ENCODE measurements at regions not wholly inside any gene's neighbourhood (a gene's known extent, or its start where the extent isn't known, plus 50 kb on each side); places are given as distances from the start of the nearest gene placed in this dataset.
A peak's percentile ranks its signal among the peaks of the same experiment; 100 is the strongest.

DNA sequence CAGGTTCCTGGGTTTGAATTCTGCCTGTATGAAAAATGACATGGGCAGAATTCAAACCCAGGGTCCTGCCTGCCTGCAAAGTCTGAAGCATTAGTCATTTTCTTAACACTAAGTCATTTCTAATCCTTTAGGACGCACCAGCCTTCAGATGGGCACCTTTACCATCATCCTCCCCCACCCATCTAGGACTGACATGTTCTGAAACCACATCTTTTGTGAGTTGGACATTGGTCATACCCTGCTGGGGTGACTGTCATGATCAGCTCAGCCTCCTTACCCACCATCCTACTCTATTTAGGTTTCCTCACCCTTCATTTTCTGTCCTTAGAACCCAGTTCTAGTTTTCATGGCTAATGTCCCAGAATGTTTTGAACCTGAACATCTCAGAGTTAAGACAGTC lies 104.9 kb downstream of the TRIB2 start:
- no peak overlapping the region for H3K27ac ChIP-seq
- TF ChIP-seq EP300 (IDR thresholded peaks at IDR 0.05) (no peak), POLR2A (IDR thresholded peaks at IDR 0.05) (no peak)
- TF ChIP-seq, protein P1, sequence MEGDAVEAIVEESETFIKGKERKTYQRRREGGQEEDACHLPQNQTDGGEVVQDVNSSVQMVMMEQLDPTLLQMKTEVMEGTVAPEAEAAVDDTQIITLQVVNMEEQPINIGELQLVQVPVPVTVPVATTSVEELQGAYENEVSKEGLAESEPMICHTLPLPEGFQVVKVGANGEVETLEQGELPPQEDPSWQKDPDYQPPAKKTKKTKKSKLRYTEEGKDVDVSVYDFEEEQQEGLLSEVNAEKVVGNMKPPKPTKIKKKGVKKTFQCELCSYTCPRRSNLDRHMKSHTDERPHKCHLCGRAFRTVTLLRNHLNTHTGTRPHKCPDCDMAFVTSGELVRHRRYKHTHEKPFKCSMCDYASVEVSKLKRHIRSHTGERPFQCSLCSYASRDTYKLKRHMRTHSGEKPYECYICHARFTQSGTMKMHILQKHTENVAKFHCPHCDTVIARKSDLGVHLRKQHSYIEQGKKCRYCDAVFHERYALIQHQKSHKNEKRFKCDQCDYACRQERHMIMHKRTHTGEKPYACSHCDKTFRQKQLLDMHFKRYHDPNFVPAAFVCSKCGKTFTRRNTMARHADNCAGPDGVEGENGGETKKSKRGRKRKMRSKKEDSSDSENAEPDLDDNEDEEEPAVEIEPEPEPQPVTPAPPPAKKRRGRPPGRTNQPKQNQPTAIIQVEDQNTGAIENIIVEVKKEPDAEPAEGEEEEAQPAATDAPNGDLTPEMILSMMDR (IDR thresholded peaks at IDR 0.05) = no peak
- peaks cover 0 to 60% (median 8%) of the 10 kb centered on the region in 4 donors for H3K4me1 ChIP-seq
- no peaks in the 10 kb centered on the region for H3K27me3 ChIP-seq
- no peak for DNase-seq (ENCODE audit: low spot score in 2 of 2)
- 100% methylated on average over 1 of the region's 1 CpG for WGBS, 2 donors
- H3K36me3 ChIP-seq = no peaks in the 10 kb centered on the region
- no peak overlapping the region for H3K4me3 ChIP-seq
- H3K9me3 ChIP-seq = no peaks in the 10 kb centered on the region

DNA sequence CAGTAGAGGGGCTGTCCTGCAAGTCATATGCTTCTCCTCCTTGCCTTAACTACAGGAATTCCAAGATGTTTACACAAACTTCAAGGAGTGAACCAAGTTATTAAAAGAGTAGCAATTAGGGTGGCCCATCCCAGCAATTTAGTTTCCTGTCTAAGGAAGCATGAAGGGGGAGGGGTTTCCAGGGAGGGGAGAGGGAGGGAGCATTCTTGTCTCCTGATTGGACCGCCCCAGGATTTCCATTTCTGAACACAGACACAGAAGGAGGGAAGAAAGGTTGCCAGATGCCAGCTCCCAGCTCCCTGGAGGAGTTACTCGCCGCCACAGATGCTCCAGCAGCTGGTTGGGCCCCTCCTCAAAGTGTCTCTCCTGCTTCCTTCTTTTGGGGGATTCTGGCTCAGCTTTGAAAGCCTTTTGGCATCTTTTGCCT lies 107.6 kb downstream of the TRIB2 start:
- H3K4me1 ChIP-seq = peaks cover 0 to 46% (median 8%) of the 10 kb centered on the region in 4 donors
- no peaks in the 10 kb centered on the region for H3K36me3 ChIP-seq
- no peaks in the 10 kb centered on the region for H3K9me3 ChIP-seq
- TF ChIP-seq EP300 (IDR thresholded peaks at IDR 0.05) (no peak), POLR2A (IDR thresholded peaks at IDR 0.05) (no peak)
- TF ChIP-seq, protein P1 (IDR thresholded peaks at IDR 0.05) = no peak
- 40 to 53% methylated on average over 3 of the region's 3 CpGs for WGBS, 2 donors
- no peaks in the 10 kb centered on the region for H3K27me3 ChIP-seq
- peak overlapping the region; percentile 16 to 80 (median 60) for H3K27ac ChIP-seq
- DNase-seq (ENCODE audit: low spot score in 2 of 2) = no peak
- no peak overlapping the region for H3K4me3 ChIP-seq

DNA sequence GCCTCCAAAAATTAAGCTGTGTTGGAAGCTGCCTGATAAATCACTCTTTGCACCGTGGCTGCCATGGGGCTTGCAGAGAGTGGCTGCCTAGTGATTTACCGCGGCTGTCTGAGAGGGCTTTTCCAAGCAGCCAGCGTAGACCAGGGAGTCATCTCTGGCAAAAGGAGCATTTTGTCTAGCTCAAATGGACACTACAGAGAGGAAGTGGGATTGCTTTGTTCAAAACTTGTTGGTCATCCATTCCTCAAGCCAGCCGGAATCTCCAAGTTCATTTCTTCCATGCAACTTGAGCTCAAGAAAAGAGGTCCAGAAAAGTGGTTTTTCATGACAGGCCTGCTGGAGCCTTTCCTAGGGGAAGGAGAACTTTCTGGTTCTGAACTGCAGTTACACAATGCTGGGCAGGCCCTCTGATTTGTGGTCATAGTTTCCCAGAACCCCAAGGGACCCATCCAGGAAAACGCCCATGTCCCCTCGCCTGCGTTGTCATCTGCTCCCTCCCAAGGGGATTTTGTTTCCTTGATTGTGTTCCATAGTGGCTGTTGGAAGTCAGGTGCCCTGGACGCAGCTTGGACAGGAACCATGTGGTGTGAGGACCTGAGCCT lies 108.1 kb downstream of the TRIB2 start:
- TF ChIP-seq POLR2A (IDR thresholded peaks at IDR 0.05) = no peak
- peak; percentile 47 to 85 for TF ChIP-seq EP300 (IDR thresholded peaks at IDR 0.05)
- peaks cover 0 to 41% (median 3%) of the 10 kb centered on the region in 4 donors for H3K4me1 ChIP-seq
- peak; percentile 51 to 61 for DNase-seq (ENCODE audit: low spot score in 2 of 2)
- peak overlapping the region; percentile 16 to 80 (median 60) for H3K27ac ChIP-seq
- H3K27me3 ChIP-seq = no peaks in the 10 kb centered on the region
- no peak overlapping the region for H3K4me3 ChIP-seq
- 38 to 47% methylated on average over 9 of the region's 9 CpGs for WGBS, 2 donors
- no peaks in the 10 kb centered on the region for H3K9me3 ChIP-seq
- no peaks in the 10 kb centered on the region for H3K36me3 ChIP-seq

DNA sequence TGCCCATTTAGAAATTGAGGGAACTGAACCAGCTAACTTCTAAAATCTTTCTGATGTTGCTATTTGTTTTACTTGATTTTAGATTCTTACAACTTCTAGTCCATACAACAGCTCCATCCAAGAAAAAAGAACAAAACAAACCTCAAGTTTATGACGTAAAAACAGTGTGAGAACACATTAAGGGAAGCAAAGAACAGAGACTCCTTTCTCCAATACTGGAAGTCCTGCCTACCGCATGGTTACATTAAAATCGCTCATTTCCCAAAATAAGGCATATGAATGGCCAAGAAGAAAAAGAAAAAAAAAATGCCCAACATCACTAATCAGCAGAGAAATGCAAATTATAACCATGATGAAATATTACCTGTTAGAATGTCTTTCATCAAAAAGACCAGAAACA lies 110.0 kb downstream of the TRIB2 start:
- no peaks in the 10 kb centered on the region for H3K27me3 ChIP-seq
- H3K27ac ChIP-seq = peak overlapping the region in 2 of 4 donors; percentile 73 to 80
- peaks cover 0 to 33% (median 0%) of the 10 kb centered on the region in 4 donors for H3K4me1 ChIP-seq
- no peak for DNase-seq (ENCODE audit: low spot score in 2 of 2)
- no peaks in the 10 kb centered on the region for H3K9me3 ChIP-seq
- H3K4me3 ChIP-seq = no peak overlapping the region
- TF ChIP-seq POLR2A (IDR thresholded peaks at IDR 0.05) (no peak), EP300 (IDR thresholded peaks at IDR 0.05) (no peak)
- TF ChIP-seq, protein P1 (IDR thresholded peaks at IDR 0.05) = no peak
- WGBS, 2 donors = 45 to 52% methylated on average over 3 of the region's 3 CpGs
- no peaks in the 10 kb centered on the region for H3K36me3 ChIP-seq

DNA sequence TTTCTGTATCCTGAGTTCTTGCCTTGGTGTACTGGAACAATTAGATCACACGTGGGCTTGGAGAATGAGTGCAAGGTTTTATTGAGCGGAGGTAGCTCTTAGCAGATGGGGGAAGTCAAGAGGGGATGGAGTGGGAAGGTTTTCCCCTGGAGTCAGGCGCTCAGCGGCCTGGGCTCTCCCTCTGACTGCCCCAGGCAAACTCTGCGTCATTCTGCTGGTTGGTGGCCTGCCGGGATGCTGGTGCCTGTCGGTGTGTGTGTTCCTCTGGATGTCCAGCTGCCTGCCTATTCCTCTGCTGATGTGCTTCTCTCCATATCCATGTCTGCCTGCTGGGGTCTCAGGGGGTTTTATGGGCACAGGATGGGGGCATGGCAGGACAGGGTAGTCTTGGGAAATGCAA lies 111.0 kb downstream of the TRIB2 start:
- H3K4me1 ChIP-seq = peaks cover 0 to 33% (median 0%) of the 10 kb centered on the region in 4 donors
- WGBS, 2 donors = 96 to 97% methylated on average over 6 to 7 of the region's 7 CpGs
- TF ChIP-seq EP300 (IDR thresholded peaks at IDR 0.05) (no peak), POLR2A (IDR thresholded peaks at IDR 0.05) (no peak)
- TF ChIP-seq, protein P1 (IDR thresholded peaks at IDR 0.05) = no peak

More for the DNA sequence above, 111.0 kb downstream of the TRIB2 start:
- DNase-seq (ENCODE audit: low spot score in 2 of 2) = no peak
- Histone ChIP-seq H3K27me3 (no peaks in the 10 kb centered on the region), H3K9me3 (no peaks in the 10 kb centered on the region), H3K36me3 (no peaks in the 10 kb centered on the region), H3K4me3 (no peak overlapping the region), H3K27ac (peak overlapping the region in 1 of 4 donors; percentile 80)

Data from tibial nerve (tissue), 4 donors.